RWPE2 (cell line): ENCODE measurements at regions not wholly inside any gene's neighbourhood (a gene's known extent, or its start where the extent isn't known, plus 50 kb on each side); places are given as distances from the start of the nearest gene placed in this dataset.

Source experiments
- ATAC-seq: fragments of 200-7000 bp; cut with Tn5 transposase; 3 replicates; pipeline ENCODE4 v1.9.1; 2021; ENCODE audit warnings: low read depth
- DNase-seq: peaks from one replicate; pipeline ENCODE4 v3.0.0-alpha.2; 2020; ENCODE audit warnings: low spot score
- H3K27ac ChIP-seq: fragments of 450-650 bp; 2 replicates; pipeline ENCODE4 v1.5.1; 2017; ENCODE audit warnings: mild to moderate bottlenecking; ENCODE audit not compliant: poor library complexity, severe bottlenecking
- H3K27me3 ChIP-seq: fragments of 250-450 bp; sonication (Bioruptor Pico); 2 replicates; pipeline ENCODE4 v1.5.1; 2021; ENCODE audit warnings: mild to moderate bottlenecking, moderate library complexity; ENCODE audit not compliant: insufficient read depth, poor library complexity, severe bottlenecking
- H3K36me3 ChIP-seq: fragments of 250-450 bp; sonication (Bioruptor Pico); 2 replicates; pipeline ENCODE4 v1.5.1; 2020; ENCODE audit warnings: low read depth, mild to moderate bottlenecking, moderate library complexity
- H3K4me1 ChIP-seq: fragments of 250-450 bp; sonication (Bioruptor Pico); 2 replicates; pipeline ENCODE4 v1.5.1; 2021; ENCODE audit warnings: mild to moderate bottlenecking, moderate library complexity; ENCODE audit not compliant: insufficient read depth, poor library complexity, severe bottlenecking
- H3K4me3 ChIP-seq: fragments of 250-450 bp; sonication (Bioruptor Pico); 2 replicates; pipeline ENCODE4 v1.5.1; 2021; ENCODE audit warnings: mild to moderate bottlenecking, moderate library complexity; ENCODE audit not compliant: severe bottlenecking
- H3K9me3 ChIP-seq: fragments of 250-450 bp; sonication (Bioruptor Pico); 2 replicates; pipeline ENCODE4 v1.5.1; 2021; ENCODE audit warnings: mild to moderate bottlenecking, moderate library complexity; ENCODE audit not compliant: severe bottlenecking
- TF ChIP-seq, protein P1 (sequence below): fragments of 450-650 bp; IDR thresholded peaks from one replicate; pipeline ENCODE4 v1.5.1; 2017; ENCODE audit warnings: mild to moderate bottlenecking, moderate library complexity; ENCODE audit not compliant: poor library complexity, severe bottlenecking

DNA sequence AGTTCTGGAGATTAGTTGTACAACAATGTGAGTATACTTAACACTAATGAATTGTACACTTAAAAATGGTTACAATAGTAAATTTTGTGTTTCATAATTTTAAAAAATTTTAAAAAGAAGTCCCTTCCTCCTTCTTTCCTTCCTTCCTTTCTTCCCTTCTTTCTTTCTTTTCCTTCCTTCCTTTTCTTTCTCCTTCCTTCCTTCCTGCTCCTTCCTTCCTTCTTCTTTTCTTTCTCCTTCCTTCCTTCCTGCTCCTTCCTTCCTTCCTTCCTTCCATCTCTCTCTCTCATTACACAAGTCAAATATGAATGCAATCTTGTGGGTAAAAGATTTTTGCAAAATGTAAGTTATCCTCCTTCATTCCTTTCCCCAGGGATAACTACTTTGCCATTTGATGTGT, 97.1 kb upstream of the TBCA start:
- DNase-seq = no peak
- no peaks in the 10 kb centered on the region for H3K4me1 ChIP-seq
- no peak for ATAC-seq
- no peaks in the 10 kb centered on the region for H3K9me3 ChIP-seq
- H3K27ac ChIP-seq = no peak overlapping the region
- H3K36me3 ChIP-seq = no peaks in the 10 kb centered on the region
- no peak overlapping the region for H3K4me3 ChIP-seq
- H3K27me3 ChIP-seq = no peaks in the 10 kb centered on the region
- TF ChIP-seq, protein P1, sequence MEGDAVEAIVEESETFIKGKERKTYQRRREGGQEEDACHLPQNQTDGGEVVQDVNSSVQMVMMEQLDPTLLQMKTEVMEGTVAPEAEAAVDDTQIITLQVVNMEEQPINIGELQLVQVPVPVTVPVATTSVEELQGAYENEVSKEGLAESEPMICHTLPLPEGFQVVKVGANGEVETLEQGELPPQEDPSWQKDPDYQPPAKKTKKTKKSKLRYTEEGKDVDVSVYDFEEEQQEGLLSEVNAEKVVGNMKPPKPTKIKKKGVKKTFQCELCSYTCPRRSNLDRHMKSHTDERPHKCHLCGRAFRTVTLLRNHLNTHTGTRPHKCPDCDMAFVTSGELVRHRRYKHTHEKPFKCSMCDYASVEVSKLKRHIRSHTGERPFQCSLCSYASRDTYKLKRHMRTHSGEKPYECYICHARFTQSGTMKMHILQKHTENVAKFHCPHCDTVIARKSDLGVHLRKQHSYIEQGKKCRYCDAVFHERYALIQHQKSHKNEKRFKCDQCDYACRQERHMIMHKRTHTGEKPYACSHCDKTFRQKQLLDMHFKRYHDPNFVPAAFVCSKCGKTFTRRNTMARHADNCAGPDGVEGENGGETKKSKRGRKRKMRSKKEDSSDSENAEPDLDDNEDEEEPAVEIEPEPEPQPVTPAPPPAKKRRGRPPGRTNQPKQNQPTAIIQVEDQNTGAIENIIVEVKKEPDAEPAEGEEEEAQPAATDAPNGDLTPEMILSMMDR = no peak

DNA sequence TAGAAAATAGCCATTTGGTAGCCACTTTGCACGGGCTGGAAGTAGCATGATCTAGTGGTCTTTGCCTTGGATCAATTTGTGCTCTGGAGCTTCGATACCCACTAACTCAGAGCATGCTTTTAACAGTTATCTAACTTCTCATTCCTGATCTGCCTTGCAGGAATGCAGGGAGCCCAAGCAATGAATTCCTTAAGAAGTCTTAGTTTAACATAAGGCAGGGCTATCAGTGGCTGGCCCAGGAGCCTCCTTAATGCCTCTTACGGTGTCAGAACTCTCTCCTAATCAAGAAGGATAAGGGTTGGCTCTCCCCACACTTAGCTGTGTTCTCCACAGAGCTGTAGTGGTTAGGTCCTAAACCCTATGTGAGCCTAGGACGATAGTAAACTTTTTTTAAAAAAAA, 95.8 kb upstream of the TBCA start:
- TF ChIP-seq, protein P1 = no peak
- H3K27me3 ChIP-seq = no peaks in the 10 kb centered on the region
- no peaks in the 10 kb centered on the region for H3K36me3 ChIP-seq
- no peaks in the 10 kb centered on the region for H3K4me1 ChIP-seq
- ATAC-seq = no peak
- no peak for DNase-seq
- H3K9me3 ChIP-seq = no peaks in the 10 kb centered on the region
- no peak overlapping the region for H3K4me3 ChIP-seq
- H3K27ac ChIP-seq = no peak overlapping the region

GRCh38 chr5:77871016-77871415, 94.9 kb upstream of the TBCA start:
- no peak for DNase-seq
- no peak for ATAC-seq
- Histone ChIP-seq H3K27ac (no peak overlapping the region), H3K36me3 (no peaks in the 10 kb centered on the region), H3K4me3 (no peak overlapping the region), H3K27me3 (no peaks in the 10 kb centered on the region), H3K9me3 (no peaks in the 10 kb centered on the region), H3K4me1 (no peaks in the 10 kb centered on the region)
- TF ChIP-seq, protein P1 = no peak

DNA sequence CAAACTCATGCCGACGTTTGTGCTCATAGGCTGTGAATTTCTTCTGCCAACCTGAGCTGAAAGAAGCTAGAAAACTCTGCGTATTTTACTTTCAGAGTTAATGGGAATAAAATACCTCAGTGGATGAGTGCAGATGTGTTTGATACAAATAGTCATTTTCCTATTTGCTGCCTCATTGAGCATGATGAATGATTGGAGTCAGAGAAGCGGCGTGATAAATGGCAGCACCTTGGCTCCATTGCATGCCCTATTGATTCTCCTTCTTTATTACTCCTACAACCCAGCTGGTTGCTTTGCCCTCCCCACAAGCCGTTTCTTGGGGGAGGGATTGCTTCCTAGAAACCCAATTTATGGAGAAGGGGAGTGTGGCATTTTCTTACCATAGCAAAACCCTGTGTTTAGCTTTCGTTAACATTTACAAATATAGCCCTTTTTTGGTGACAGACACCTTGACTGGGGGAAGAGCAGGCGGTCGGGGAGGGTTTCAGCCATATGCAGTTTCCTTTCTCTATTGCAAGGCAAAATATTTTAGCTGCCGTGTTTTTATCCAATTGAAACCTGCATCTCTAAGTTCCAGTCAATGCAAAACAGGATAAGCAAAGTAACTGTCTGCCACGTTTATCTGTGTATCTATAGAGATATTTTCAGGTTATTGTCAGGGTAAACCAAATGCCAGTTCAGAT, 93.1 kb upstream of the TBCA start:
- no peaks in the 10 kb centered on the region for H3K36me3 ChIP-seq
- H3K4me1 ChIP-seq = no peaks in the 10 kb centered on the region
- DNase-seq (no peak), ATAC-seq (no peak)
- no peaks in the 10 kb centered on the region for H3K27me3 ChIP-seq
- no peaks in the 10 kb centered on the region for H3K9me3 ChIP-seq
- no peak overlapping the region for H3K4me3 ChIP-seq
- TF ChIP-seq, protein P1 = no peak
- H3K27ac ChIP-seq = no peak overlapping the region

GRCh38 chr5:77867914-77868313, 91.8 kb upstream of the TBCA start:
- H3K27me3 ChIP-seq = no peaks in the 10 kb centered on the region
- no peaks in the 10 kb centered on the region for H3K4me1 ChIP-seq
- ATAC-seq (peak; percentile 27; the same call in 2 of the 3 replicates), DNase-seq (no peak)
- no peak overlapping the region for H3K27ac ChIP-seq
- TF ChIP-seq, protein P1 = no peak
- no peaks in the 10 kb centered on the region for H3K36me3 ChIP-seq
- no peak overlapping the region for H3K4me3 ChIP-seq
- no peaks in the 10 kb centered on the region for H3K9me3 ChIP-seq
